H1 (cell line): ENCODE measurements at regions not wholly inside any gene's neighbourhood (a gene's known extent, or its start where the extent isn't known, plus 50 kb on each side); places are given as distances from the start of the nearest gene placed in this dataset.

Source experiments
- CHD2 ChIP-seq: IDR thresholded peaks from 2 replicates; pipeline ENCODE4 v1.6.1; 2012; ENCODE audit warnings: low read length, improper control_type of control experiment
- EZH2 ChIP-seq: fragments of 200-600 bp; sonication (generic); IDR thresholded peaks from 2 replicates; pipeline ENCODE4 v1.7.1; 2012; ENCODE audit warnings: low read depth, mild to moderate bottlenecking, moderate library complexity, low read length, inconsistent platforms; ENCODE audit not compliant: severe bottlenecking
- POLR2A ChIP-seq, 2 experiments: IDR thresholded peaks; 1 replicate in 1 of 2; 2 replicates in 1 of 2; pipeline ENCODE4 v1.6.1; 2011; ENCODE audit warnings: low read depth in 2 of 2, low read length in 2 of 2, mild to moderate bottlenecking in 2 of 2; ENCODE audit errors: control extremely low read depth in 1 of 2
- TEAD4 ChIP-seq: IDR thresholded peaks from 2 replicates; pipeline ENCODE4 v1.6.1; 2012; ENCODE audit warnings: low read depth, low read length, inconsistent platforms, mixed read lengths
- TF ChIP-seq, protein P1 (sequence below), 3 experiments: IDR thresholded peaks; 1 replicate in 2 of 3; 2 replicates in 1 of 3; pipeline versions ENCODE4 v1.5.1 to v1.6.1; 2011; ENCODE audit warnings: low read length in 3 of 3, mild to moderate bottlenecking in 3 of 3, inconsistent platforms in 2 of 3, low read depth in 1 of 3, moderate library complexity in 1 of 3; ENCODE audit not compliant: insufficient read depth in 1 of 3; ENCODE audit errors: control extremely low read depth in 1 of 3

DNA sequence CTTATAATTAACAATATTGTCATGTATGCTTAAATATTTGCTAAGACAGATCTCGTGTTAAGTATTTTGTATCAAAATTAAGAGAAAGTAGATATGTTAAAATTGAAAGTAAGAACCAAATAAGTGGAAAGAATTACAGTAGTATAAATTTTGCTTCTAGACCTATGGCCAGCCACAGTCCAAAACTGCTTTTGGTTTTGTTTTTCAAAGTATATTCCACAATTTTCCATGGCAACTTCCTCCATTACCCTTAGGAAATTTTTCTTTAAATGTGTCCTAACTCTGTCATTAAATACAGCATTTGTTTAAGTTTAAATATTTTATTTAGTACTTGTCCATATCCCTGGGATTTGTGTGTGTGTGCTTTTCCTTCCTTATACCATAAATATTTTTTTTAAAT lies 689.0 kb downstream of the DIAPH3 start:
- no peak for TF ChIP-seq POLR2A (IDR thresholded peaks at IDR 0.05; ENCODE audit: control extremely low read depth in 1 of 2, low read depth in 2 of 2, low read length in 2 of 2)
- TF ChIP-seq, protein P1, sequence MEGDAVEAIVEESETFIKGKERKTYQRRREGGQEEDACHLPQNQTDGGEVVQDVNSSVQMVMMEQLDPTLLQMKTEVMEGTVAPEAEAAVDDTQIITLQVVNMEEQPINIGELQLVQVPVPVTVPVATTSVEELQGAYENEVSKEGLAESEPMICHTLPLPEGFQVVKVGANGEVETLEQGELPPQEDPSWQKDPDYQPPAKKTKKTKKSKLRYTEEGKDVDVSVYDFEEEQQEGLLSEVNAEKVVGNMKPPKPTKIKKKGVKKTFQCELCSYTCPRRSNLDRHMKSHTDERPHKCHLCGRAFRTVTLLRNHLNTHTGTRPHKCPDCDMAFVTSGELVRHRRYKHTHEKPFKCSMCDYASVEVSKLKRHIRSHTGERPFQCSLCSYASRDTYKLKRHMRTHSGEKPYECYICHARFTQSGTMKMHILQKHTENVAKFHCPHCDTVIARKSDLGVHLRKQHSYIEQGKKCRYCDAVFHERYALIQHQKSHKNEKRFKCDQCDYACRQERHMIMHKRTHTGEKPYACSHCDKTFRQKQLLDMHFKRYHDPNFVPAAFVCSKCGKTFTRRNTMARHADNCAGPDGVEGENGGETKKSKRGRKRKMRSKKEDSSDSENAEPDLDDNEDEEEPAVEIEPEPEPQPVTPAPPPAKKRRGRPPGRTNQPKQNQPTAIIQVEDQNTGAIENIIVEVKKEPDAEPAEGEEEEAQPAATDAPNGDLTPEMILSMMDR (IDR thresholded peaks at IDR 0.05; ENCODE audit: control extremely low read depth in 1 of 3, insufficient read depth in 1 of 3, low read depth in 1 of 3, low read length in 3 of 3): no peak
- no peak for TF ChIP-seq CHD2
- no peak for TF ChIP-seq EZH2
- no peak for TF ChIP-seq TEAD4
